NCI-H1436 treated with DMSO at 0.1 percent for 48 hours (cell line): ENCODE measurements at regions not wholly inside any gene's neighbourhood (a gene's known extent, or its start where the extent isn't known, plus 50 kb on each side); places are given as distances from the start of the nearest gene placed in this dataset.

ENCODE experiments used
- DNase-seq: peaks from one replicate; lab custom pipeline; 2025; lab: John Stamatoyannopoulos, UW

DNA sequence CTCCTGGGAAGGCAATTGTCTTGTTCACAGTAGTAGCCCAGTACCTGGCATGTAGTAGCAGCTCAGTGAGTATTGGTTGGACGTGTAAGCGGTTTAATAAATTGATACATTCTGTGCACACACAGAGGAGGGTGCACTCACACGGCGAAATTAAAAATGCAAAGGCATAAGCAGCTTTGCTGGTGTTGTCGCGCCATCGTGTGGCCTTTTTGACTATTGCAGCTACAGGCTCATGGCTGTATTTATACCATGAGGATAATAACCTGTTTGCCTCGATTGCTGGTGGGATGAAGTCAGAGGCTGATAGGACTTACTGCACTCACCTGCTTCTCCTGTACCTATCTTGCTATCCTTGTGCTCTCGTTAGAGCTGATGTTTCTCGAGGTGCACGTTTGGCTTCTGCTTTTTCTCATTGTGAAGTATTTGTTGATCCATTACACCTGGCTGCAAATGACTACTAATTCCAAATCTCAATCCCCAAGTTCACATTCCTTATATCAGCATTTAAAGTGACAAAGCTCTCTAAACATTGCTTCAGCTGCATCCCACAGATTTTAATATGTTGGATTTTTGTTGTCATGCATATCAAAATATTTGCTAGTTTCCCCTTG lies 61.5 kb downstream of the TBXT start:
- no peak for DNase-seq

DNA sequence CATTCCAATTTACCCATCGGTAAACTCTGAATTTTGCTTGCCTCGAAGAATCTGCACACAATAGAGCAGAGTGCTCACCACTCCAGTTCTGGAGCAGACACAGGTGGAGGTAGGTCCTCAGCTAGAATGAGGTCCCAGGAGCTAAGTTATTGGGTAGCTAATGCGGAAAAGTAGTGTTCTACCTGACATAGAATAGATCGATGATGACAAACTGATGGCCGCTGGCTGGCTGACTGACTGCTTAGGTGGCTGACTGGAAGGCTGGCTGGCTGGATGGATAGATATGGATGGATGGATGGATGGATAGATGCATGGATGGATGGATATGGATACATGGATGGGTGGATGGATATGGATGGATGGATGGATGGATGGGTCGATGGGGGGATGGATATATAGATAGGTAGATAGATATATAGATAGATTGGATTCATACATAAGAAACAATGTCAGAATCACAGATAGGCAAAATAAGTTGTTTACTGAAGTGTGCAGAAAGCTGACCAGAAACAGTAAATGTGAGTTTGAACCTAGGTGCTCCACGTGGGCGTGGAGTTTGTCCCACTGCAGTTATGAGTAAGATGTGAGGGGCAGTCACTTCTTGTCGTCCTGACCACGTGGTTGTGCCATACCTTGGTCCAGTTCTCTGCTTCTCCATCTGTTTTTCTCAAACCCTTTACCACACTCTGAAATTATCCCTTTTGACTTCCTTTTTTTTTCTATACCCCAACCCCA lies 62.1 kb downstream of the TBXT start:
- no peak for DNase-seq

DNA sequence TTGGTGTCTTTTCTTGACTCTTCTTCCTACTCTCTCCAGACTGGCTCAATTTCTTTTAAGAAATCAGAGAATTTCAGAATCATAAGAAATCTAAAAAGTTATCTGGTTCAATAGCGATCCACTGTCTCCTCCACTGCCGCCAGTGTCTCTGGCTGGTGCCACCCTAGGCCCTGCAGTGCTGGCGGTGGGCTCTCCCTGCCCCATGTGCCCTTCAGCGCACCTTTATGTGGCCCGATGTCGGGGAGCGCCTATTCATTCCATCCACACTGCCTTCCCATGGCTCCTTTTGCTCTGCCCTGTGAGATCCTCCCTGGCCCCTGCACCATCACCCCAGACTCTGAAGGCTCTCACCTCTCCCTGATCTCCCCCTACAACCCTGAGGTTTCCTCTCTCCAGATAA lies 62.8 kb downstream of the TBXT start:
- DNase-seq, result no peak

DNA sequence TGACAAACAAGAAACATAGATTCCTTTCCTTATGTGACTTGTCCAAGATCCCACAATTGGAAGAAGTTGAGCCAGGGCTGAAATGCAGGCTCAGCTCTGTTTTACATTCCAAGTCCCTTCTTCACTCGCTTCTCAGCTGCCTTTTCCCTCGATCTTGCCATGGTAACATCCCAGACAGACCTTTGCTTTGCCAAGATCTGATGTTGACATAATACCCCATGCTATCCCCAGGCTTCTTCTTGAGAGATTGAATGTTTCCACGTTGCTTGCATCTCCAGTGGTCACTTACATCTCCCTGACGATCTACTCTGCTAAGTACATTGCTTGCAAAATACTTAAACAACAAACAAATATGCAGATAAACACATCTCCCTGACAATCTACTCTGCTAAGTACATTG lies 63.5 kb downstream of the TBXT start:
- DNase-seq, result no peak

DNA sequence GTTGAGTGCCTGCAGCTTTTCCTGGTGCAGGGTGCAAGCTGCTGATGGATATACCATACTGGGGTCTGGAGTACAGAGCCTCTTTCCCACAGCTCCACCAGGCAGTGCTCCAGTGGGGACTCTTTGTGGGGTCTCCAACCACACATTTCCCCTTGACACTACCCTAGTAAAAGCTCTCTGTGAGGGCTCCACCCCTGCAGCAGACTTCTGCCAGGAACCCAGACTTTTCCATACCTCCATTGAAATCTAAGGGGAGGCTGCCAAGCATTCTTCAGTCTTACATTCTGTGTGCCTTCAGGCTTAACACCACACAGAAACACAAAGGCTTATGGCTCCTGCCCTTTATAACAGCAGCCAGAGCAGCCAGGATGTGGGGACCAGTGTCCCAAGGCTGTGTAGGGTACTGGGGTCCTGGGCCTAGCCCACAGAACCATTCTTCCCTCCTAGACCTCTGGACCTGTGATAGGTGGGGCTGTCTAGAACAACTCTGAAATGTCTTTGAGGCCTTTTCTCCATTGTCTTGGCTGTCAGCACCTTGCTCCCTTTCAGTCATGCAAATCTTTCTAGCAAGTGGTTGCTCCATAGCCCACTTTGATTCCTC lies 65.7 kb downstream of the TBXT start:
- DNase-seq, result no peak

DNA sequence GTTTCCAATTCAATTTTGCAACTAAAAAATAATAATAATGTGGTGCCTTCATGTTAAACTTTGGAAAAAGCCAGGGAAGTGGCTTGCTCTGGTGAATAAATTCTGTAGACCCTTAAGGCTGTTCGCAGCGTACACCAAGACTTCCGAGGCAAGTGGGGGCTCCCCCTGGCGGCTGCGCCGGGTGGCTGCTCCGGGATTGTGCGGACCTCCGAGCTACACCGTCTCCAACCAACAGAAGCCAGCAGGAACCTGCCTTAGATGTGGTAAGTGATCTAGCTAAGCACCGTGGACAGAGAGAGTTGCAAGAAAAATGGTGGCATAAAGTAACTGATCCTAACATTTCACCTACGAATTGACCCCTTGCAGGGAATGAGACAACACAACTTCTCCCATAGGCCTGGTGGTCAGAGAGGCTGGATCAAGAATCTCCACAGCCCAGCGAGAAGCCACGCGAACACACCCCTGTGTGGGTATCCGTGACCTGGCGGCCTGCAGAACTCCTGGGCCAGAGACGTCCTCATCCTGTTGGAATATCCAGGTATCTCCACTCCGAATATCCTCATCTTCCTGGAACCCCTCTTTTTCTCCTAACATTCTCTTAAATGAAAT lies 69.6 kb downstream of the TBXT start:
- DNase-seq, result no peak

DNA sequence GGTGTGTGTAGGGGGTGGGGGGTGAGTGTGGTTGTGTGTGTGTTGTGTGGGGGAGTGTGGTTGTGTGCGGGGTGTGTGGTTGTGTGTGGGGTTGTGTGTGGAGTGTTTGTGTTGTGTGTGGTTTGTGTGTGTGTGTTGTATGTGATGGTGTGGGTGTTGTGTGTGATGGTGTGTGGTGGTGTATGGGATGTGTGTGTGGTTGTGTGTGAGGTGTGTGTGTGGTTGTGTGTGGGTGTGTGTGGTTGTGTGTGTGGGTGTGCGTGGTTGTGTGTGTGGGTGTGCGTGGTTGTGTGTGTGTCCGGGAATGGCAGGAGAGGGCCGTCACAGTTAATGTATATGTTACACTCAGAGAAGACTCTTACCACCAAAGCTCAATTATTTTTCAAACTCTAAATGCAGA lies 79.8 kb downstream of the TBXT start:
- no peak for DNase-seq

DNA sequence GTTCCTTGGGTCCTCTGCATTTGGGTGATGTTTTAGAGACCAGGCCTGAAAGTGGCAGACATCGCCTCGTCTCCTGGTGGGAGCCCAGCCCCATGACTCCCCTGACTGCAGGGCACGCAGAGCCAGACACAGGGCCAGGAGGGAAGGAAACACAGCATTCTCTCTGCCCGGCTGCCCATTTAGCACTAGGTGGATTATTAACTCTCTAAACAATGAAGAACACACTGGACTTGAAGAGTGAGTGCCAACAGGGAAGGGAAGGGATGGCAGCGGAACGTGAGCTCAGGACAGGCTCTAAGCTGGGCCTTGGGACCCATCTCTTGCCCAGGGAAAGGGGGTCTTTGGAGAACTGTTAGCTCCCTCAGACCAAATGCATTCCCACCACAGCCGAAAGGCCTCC lies 80.4 kb downstream of the TBXT start:
- DNase-seq, result no peak

DNA sequence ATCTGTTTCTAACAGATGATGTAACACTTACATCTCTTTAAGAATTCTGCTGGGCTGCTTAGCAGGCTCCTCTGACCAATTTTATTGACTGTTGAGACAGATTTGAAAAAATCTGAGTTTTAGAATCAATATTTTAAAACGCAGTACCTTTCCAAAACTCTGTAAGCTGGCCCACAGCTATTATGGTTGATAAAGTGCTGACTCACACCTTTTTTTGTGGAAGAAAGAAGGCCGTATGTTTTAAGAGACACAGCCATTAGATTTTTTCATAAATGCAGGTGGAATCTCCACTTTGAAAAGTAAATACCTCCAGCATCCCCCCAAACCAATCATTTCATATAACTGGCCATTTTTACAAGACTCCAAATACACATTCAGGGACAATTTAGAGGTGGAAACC lies 82.2 kb downstream of the TBXT start:
- DNase-seq, result no peak

DNA sequence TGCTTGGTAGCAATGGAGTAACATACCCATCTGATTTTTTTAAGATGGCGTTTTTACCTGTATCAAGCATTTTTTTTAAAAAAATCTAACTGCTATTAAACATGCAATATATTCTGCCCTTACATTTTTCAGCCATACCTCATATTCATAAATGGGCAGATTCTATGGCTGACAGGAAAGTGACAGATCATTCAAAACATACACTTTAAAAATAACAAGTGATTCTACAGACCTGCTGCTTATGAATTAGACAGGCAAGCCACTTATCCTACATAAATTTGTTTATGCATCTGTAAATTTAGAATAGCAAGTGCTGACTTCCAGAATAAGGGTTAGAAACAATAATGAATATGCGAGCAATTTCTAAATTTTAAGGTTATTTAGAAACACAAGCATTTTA lies 82.7 kb downstream of the TBXT start:
- DNase-seq, result no peak

DNA sequence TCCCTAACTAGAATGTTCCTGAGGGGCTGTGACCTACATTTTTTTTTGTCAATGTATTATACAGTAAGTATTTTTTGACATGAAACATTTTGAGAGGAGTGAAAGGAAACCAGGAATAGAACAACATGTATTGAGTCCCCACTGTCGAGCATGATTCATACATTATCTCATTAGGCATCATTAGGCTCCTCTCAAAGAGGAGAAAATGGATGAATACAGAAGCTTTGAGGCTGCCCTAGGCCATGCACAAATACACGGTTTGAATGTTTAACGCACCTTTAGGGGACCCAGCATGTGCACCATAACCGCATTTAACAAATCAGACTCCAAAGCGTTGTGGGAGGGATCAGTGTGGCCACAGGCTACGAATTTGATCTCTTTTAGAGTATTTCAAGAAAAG lies 87.8 kb downstream of the TBXT start:
- DNase-seq, result no peak

DNA sequence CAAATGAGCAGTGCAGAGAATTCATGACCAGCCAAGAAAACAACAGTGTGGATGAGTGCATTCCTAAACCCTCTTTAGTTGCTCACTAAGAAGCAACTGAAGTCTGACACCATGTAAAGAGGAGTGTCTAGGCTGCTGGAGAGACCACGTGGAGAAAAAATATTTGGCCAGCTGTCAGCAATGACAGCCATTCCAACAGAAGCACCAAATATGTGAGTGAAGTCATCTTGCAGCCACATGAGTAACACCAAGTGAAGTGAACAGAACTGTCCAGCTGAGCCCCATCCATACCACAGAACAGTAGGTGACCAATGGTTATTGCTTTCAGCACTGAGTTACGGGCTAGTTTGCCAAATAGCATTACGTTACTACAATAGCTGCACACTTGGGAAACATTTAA lies 89.4 kb downstream of the TBXT start:
- no peak for DNase-seq

DNA sequence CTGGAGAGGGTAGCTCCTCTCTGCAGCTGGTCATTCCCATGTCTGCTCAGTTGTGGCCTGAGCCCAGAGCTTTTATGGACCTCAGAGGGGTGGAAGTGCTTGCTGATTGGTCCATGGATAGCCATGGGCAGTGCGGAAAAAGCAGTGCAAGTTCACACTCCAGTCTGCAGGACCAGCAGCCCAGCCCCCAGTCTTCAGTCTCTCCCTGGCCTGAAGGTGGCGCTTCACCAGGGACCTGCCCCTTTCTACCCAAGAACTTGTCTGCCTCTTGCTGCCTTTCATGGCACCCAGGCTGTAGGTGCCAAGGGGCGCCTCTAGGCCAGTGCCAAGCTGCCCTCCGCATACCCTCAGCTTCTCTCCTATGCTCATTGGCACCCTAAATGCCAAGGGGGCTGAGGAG lies 91.0 kb downstream of the TBXT start:
- DNase-seq, result no peak

DNA sequence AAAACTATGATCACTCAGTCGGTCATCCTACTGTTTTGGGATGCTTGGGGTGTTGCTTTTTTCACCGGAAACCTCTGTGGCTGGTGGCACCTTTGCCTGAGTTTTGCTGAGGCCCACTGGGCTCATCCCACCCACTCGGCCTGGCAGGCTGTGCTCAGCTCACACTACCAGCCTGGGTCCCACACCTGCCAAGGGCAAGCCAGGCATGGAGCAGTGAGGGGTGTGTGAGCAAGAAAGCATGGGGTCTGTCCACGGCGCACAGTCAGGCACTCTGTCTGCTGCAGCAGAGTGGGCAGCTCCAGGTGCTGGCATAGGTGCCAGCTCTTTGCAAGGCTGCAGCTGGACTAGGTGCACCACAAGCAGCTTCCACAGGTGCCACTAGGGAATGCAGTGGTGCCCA lies 91.7 kb downstream of the TBXT start:
- no peak for DNase-seq

DNA sequence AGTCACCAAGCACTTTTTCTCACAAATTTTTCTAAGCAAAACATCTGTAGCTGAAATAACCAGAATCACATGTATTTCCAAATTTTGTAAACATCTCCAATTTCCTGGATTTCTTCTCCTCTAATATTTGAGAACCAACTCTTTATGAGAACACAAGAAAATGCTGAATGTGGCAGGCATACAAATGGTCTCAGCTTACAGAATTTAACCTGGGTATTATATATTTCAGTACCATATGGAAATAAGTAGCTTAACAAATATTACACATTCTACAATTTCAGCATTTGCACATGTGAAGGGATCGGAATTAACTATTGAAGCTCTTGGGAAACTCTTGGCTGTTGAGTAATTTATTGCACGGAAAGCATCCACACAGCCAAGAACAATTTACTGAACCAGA lies 92.5 kb downstream of the TBXT start:
- DNase-seq, result no peak

DNA sequence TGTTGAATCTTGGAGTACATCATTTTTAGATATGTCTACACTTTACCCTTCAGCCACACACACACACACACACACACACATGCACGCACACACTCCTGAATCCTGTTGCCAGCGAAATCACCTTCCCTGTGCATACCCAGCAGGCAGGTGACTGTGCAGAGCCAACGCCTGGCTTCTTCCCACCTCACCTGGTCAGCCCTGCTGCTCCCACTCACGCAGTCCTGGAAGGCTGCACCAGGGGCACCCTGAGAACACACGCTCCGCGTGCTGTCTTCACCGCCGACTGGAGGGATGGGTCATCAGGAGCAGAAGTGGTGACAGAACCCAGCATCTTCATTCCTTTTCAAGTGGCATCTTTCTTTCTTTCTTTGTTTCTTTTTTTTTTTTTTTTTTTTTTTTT lies 94.6 kb downstream of the TBXT start:
- no peak for DNase-seq

DNA sequence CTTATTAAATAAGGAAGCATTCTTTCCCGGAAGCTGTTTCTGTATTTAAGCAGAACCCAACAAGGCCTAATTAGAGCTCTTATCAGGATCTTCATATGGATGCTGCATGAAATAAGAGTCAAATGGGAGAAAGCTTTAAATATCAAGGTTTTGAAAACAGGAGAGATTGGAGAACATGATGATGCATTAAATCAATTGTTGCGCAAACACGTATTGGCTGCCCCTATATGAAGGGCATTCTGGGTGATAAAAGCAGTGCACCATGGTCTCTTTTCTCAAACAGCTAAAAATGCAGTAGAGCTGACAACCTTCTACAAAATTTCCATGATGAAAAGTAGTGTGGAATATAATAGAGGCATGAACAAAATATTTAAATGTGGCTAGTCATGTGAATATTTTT lies 98.9 kb downstream of the TBXT start:
- DNase-seq, result no peak

DNA sequence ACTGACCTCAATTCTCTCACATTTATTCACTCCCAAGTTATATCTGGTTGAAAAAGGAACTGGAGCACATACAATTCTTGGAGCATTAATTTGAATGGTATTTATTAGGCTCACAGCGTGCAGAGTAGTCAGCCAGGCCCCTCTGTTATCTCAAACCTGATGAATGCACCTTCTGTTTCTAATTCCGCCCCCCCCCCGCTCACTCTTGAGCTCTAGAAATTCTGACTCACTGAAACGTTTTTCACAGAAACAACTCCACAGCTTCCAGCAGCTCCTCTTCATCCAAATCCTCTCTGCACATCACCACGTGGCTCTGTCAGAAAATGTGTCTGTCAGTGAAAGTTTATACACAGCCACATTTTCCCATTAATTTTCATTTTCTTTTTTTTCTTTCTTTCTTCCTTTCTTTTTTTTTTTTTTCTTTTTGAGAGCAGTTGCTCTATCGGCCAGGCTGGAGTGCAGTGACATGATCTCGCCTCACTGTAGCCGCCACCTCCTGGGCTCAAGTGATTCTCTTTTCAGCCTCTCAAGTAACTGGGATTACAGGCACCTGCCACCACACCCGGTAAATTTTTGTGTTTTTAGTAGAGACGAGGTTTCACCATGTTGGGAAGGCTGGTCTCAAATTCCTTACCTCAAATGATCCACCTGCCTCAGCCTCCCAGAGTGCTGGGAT lies 109.4 kb downstream of the TBXT start:
- DNase-seq, result no peak

DNA sequence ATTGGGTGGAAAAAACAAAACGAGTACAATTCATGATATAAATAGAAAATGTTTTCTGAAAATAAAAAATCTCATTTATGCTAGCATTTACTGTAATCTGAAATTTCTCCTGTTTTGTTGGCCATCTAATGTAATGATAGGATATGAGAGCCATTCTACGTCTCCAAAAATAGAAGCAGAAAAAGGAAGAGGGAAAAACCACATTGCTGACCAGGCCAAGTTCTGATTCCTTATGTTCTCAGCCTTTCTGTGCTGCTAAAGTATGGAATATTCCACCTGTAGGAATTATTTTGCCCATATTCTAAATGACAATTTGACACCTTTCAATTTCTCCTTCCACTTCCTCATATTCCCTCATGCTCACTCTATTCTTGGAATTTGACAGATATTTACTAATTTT lies 110.2 kb downstream of the TBXT start:
- DNase-seq, result no peak

DNA sequence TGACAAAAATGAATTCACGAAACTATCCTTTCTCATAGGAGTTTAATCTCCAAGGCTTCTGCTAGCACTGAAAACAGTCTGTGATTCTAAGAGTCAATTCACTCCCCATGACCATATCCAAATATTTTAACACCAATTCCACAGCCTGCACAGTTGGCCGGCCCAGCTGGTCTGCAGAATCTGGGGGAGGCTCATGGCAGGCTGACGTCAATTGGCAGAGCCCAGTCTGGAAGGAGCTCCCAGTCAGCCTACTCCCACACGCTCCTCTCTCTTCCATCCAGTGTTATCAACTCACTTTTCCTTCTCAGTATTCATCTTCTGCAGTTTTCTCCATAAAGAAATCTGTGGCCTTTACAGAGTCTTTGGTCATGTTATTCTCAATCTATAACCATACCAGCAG lies 111.0 kb downstream of the TBXT start:
- no peak for DNase-seq

DNA sequence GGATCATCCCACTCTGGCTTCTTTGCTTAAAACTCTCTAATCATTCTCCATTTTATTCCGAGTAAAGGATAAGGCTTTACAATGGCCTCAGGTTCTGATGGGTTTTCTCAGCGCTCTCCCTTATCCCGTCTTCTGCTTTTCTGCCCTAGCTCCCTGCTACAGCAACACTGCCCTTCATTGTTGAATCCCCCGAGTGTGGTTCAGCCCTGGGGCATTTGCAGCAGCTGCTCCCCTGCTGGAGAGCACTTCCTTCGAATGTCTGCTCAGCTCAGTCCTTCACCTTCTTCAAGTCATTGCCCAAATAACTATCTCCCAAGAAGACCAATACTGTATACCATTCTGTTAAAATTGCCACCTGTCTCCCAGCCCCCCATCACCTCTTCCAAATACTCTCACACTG lies 111.8 kb downstream of the TBXT start:
- no peak for DNase-seq

DNA sequence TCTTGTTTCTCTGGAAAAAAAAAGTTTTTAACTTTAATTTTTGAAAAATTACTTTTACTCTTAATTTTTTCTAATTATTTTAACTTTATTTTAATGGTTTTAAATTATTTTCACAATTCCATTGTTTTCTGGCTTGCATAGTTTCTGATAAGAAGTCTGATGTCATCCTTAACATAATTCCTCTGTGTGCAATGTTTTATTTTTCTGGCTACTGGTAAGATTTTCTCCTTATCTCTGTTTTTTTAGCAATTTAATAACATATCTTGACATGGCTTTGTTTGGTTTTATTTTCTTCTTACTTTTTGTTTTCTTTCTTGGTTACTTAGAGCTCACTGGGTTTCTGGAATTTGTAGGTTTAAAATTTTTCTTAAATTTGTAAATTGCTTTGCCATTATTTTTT lies 114.8 kb downstream of the TBXT start:
- no peak for DNase-seq

DNA sequence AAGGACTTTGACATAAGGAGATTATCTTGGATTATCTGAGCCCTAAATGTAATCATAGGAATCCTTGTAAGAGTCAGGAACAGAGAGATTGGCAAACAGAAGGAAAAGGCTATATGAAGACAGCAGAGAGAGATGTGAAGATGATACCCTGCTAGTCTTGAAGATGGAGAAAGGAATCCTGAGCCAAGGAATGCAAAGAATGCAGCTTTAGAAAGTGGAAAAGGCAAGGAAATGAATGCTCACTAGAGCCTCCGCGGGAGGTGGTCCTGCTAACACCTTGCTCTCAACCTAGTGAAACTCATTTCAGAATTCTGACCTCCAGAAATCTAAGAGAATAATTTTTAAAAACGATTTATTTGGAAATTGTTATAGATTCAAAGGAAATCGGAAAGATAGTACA lies 117.1 kb downstream of the TBXT start:
- no peak for DNase-seq
